IPS-20b (cell line): ENCODE measurements at regions not wholly inside any gene's neighbourhood (a gene's known extent, or its start where the extent isn't known, plus 50 kb on each side); places are given as distances from the start of the nearest gene placed in this dataset.

Experiments
- H3K27ac ChIP-seq: one replicate; pipeline ENCODE4 v1.5.1; 2013; ENCODE audit warnings: low read length
- H3K27me3 ChIP-seq: 2 replicates; pipeline ENCODE4 v1.6.1; 2013; ENCODE audit warnings: mild to moderate bottlenecking, low read length, inconsistent platforms; ENCODE audit not compliant: insufficient read depth
- H3K36me3 ChIP-seq: 2 replicates; pipeline ENCODE4 v1.6.1; 2013; ENCODE audit warnings: low read depth, mild to moderate bottlenecking, inconsistent platforms, low read length, moderate library complexity; ENCODE audit not compliant: insufficient read depth
- H3K4me1 ChIP-seq: 2 replicates; pipeline ENCODE4 v1.6.1; 2013; ENCODE audit warnings: mild to moderate bottlenecking, control low read depth, inconsistent platforms, low read length, moderate library complexity; ENCODE audit not compliant: insufficient read depth
- H3K4me3 ChIP-seq: 2 replicates; pipeline ENCODE4 v1.5.1; 2013; ENCODE audit warnings: mild to moderate bottlenecking, low read length, inconsistent platforms
- H3K9ac ChIP-seq: 2 replicates; pipeline ENCODE4 v1.6.1; 2013; ENCODE audit warnings: low read depth, mild to moderate bottlenecking, inconsistent platforms, low read length, moderate library complexity
- H3K9me3 ChIP-seq: 2 replicates; pipeline ENCODE4 v1.6.1; 2013; ENCODE audit warnings: mild to moderate bottlenecking, low read depth, low read length, inconsistent platforms; ENCODE audit not compliant: insufficient read depth

DNA sequence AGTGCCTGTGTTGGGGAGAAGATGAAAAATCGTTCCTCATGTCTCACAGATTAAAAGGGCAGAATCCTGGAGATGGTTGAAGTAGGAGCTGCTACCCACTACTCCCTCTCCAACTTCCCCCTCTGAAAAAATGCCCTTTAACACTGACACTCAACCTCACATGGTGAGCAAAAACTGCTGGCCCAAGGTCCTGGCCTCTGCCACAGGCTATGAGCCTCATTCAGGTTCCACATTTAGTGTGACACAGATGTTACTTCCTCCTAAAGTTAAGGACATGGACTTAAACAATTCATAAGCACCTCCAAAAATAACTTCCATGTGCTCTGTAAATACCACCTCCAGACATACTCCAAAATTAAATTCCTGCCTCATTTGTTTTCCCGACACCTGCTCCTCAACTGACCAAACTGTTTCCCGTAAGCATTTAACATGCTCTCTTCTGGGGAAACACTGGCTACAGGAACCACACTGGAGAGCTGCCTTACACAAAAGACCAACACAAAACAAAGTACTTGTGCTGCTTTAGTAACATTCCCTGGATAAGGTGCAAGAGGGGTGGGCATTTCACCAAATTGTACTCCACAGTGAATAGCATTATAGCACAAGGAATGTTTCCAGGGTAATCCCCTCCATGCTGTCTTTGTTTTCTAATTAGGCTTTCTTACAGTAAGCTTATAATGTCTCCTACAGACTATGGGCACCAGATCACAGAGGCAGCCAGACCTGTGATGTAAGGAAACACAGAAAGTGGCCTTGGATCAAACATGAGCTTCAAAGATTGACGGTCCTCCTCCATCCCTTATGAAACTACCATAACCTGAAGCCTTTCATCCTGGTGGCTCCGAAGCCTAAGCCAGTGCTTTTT, 57.0 kb downstream of the PHLDA1 start:
- Histone ChIP-seq H3K36me3 (no peaks in the 10 kb centered on the region), H3K9ac (no peak overlapping the region), H3K27ac (no peak overlapping the region), H3K4me3 (no peak overlapping the region), H3K27me3 (no peaks in the 10 kb centered on the region), H3K9me3 (no peaks in the 10 kb centered on the region), H3K4me1 (peaks cover 29% of the 10 kb centered on the region)

DNA sequence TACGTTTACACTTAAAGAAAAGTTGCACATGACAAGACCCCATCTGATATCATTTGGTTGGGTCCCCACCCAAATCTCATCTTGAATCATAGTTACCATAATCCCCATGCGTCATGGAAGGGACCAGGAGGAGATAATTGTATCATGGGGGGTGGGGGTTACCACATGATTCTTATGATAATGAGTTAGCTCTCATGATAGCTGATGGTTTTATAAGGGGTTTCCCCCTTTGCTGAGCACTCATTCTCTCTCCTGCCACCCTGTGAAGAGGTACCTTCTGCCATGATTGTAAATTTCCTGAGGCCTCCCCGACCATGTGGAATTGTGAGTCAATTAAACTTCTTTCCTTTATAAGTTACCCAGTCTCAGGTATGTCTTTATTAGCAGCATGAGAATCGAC, 60.3 kb downstream of the PHLDA1 start:
- Histone ChIP-seq H3K9me3 (no peaks in the 10 kb centered on the region), H3K4me1 (peaks cover 23% of the 10 kb centered on the region), H3K27ac (no peak overlapping the region), H3K9ac (no peak overlapping the region), H3K27me3 (no peaks in the 10 kb centered on the region), H3K36me3 (no peaks in the 10 kb centered on the region), H3K4me3 (no peak overlapping the region)

DNA sequence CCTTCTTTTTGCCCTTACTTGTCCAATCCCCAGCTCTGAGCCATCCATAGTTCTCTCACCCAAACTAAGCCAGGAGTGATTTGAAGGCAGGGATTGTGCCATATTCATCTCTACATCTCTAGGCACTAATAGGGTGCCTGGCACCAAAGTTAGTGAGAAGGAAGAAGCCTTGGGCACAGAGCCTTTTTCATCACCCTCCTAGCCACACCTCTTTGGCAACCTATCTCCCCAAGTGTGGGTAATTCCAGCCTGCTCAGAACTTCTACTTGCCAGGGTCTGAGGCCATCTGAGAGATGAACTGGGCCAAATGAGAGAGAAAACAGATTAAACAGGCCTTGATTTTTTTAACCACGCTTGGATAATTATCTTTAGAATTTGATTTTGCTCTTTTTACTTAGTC, 61.3 kb downstream of the PHLDA1 start:
- Histone ChIP-seq H3K36me3 (no peaks in the 10 kb centered on the region), H3K9ac (no peak overlapping the region), H3K27ac (peak overlapping the region; percentile 10), H3K4me1 (peaks cover 23% of the 10 kb centered on the region), H3K4me3 (peak overlapping the region; percentile 1; the same call in 1 of the 2 replicates), H3K9me3 (no peaks in the 10 kb centered on the region), H3K27me3 (no peaks in the 10 kb centered on the region)

DNA sequence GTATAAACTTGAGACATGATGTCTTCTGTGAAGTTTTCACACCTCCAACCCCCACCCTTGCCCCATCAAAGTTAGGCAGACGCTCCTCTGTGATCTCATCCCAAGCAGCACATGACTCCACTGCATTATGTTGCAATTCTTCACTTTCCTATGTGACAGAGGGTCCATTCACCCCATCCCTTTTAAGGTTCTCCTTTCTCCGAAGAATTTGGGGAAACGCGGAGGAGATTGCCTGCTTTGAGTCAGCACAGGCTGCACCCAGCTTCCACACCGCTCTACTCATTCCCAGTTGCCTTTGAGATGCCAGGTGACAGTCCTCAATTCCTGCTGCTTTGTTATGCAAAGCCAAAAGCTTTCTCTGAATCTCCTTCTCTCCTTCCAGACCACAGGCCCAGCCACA, 61.8 kb downstream of the PHLDA1 start:
- no peak overlapping the region for H3K9ac ChIP-seq
- H3K4me3 ChIP-seq = peak overlapping the region; percentile 1; the same call in 1 of the 2 replicates

DNA sequence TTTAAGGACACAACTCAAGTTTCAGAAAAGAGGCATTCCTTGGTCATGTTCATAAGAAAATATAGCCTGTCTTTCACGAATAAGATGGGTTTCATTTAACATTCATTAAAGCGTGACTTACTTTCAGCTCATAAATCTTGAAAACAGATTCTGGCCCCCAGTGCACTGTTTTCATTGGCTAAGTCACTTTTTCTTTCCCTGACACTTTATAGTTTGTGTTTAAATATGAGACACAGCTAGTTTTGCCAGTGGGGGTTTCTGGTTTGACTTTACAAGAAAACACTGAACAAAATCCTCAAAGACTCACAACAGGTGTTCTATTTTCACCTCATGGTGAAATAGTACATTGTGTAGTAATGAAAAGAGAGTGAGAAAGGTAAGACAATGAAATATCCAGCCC, 65.9 kb downstream of the PHLDA1 start:
- Histone ChIP-seq H3K36me3 (no peaks in the 10 kb centered on the region), H3K4me3 (no peak overlapping the region), H3K9ac (no peak overlapping the region), H3K27me3 (no peaks in the 10 kb centered on the region), H3K9me3 (no peaks in the 10 kb centered on the region), H3K4me1 (peaks cover 19% of the 10 kb centered on the region), H3K27ac (no peak overlapping the region)

More for the DNA sequence above, 61.8 kb downstream of the PHLDA1 start:
- H3K36me3 ChIP-seq = no peaks in the 10 kb centered on the region
- no peak overlapping the region for H3K27ac ChIP-seq
- H3K4me1 ChIP-seq = peaks cover 23% of the 10 kb centered on the region
- H3K9me3 ChIP-seq = no peaks in the 10 kb centered on the region
- H3K27me3 ChIP-seq = no peaks in the 10 kb centered on the region

DNA sequence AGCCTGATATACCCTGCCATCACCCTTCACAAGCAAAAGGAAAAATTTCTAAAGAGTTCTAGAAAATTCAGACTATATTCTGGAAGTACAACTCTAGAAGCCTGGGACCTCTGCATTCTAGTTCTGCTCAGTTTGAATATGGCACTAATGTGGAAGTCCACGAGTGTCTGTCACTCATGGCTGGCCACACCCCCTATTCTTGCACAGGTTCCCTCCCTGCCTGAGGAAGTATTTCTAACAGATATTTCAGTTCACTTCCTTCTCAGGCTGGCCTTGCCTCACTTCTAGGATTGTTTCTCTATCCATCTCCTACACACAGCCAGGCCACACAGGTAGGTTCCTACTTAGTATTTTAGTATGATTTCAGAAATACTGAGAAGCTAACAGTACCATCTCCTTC, 67.4 kb downstream of the PHLDA1 start:
- no peaks in the 10 kb centered on the region for H3K36me3 ChIP-seq
- H3K4me3 ChIP-seq = no peak overlapping the region
- H3K4me1 ChIP-seq = peaks cover 17% of the 10 kb centered on the region
- no peaks in the 10 kb centered on the region for H3K27me3 ChIP-seq
- no peaks in the 10 kb centered on the region for H3K9me3 ChIP-seq
- no peak overlapping the region for H3K27ac ChIP-seq
- no peak overlapping the region for H3K9ac ChIP-seq

DNA sequence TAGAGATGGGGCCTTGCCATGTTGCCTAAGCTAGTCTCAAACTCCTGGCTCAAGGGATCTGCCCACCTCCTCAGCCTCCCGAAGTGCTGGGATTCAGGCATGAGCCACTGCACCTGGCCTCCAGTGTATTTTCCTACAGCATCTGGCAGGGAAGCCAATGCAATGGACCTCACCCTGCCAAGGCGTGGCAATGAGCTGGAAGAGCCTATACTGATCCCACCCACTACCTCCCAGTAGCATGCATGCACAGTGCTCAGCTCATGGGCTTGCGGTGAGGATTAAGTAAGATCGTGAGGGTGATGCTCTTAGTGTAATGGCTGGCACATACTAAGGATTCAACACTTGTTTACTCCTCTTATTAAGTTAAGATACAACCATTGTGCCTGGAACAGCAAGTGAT, 69.7 kb downstream of the PHLDA1 start:
- no peaks in the 10 kb centered on the region for H3K9me3 ChIP-seq
- no peak overlapping the region for H3K9ac ChIP-seq
- no peak overlapping the region for H3K4me3 ChIP-seq
- H3K27ac ChIP-seq = no peak overlapping the region
- no peaks in the 10 kb centered on the region for H3K27me3 ChIP-seq
- no peaks in the 10 kb centered on the region for H3K36me3 ChIP-seq
- H3K4me1 ChIP-seq = peaks cover 24% of the 10 kb centered on the region

DNA sequence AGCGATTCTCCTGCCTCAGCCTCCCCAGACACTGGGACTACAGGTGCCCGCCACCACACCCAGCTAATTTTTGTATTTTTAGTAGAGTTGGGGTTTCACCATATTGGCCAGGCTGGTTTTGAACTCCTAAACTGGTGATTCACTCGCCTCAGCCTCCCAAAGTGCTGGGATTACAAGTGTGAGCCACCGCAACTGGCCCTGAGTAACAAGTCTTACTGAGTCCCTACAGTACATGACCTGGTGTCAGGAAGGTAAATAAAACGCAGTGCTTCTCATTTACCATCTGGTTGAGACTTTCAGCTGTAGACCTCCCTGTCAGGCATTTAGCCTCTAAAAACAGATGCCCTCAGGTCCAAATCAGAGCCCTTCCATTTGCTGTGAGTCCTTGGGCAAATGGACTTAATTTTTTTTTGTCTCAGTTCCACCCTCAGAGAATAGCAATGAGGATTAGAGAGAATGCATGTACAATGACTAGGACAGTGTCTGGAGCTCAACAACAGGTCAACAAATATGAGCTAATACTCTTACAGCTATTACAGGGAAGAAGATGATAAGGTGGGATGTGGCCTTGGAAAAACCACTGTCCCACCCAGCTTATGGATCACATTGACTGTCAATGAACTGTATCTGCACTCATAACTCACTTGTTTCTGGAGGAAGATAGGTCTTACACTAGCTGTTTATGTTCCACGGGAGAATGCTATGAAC, 70.5 kb downstream of the PHLDA1 start:
- Histone ChIP-seq H3K36me3 (no peaks in the 10 kb centered on the region), H3K4me1 (peaks cover 24% of the 10 kb centered on the region), H3K9me3 (no peaks in the 10 kb centered on the region), H3K4me3 (no peak overlapping the region), H3K9ac (no peak overlapping the region), H3K27ac (no peak overlapping the region), H3K27me3 (no peaks in the 10 kb centered on the region)

DNA sequence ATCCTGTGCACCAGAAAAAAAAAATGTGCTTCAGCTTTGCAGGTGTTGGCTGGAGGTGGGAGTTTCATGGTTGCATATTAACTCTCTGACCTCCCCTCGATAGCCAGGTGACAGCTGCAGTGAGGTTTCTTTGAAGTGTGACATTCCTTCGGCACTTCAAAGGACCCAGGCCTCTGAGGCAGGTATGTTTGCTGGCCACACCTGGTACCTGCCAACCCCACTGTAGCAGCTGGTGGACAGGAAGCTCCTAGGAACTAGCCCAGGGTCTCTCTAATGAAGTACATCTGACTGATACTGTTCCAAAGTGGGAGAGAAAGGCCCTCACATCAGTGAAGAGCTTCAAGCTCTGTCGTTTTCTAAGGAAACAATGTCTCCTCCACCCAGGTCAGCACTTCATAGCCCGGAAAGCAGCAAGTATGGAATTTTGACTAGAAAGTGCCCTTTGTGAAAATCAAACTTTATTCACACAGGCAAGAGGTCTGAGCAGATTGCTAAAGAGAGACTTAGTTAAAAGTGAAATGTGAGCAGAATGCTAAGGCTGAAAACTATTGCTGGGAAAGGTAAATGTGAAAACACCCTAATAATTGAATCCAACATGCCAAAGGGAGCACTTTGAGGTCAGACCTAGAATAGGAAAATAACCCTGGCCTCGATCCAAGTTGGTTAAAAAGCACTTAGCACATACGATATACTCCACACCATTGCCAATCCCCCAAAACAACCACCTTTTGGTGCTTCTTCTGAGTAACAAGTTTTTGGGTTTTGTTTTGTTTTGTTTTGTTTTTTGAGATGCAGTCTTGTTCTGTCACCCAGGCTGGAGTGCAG, 71.3 kb downstream of the PHLDA1 start:
- no peaks in the 10 kb centered on the region for H3K27me3 ChIP-seq
- H3K4me3 ChIP-seq = peak overlapping the region; percentile 29; the same call in 1 of the 2 replicates
- no peaks in the 10 kb centered on the region for H3K36me3 ChIP-seq
- H3K9me3 ChIP-seq = no peaks in the 10 kb centered on the region
- no peak overlapping the region for H3K27ac ChIP-seq
- no peak overlapping the region for H3K9ac ChIP-seq
- H3K4me1 ChIP-seq = peaks cover 25% of the 10 kb centered on the region

DNA sequence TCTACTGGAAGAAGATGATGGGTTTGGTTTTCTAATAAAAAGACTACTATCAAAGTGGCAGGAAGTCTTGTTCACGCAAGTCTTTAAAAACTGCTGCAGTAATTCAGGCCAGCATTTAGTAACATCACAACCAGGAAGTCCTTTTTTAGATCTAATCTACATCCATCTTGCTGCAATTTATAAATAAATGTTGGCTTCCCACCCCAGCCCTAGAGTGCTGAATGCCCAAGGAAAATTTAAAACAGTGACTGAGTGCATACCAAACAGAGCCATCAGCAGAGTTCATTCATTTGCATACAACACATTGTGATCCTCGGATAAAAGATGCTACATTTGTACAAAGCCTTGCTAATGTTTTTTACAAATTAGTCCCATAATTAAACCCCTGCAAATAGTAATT, 72.1 kb downstream of the PHLDA1 start:
- Histone ChIP-seq H3K27me3 (no peaks in the 10 kb centered on the region), H3K9me3 (no peaks in the 10 kb centered on the region), H3K4me1 (peaks cover 26% of the 10 kb centered on the region), H3K36me3 (no peaks in the 10 kb centered on the region), H3K4me3 (peak overlapping the region; percentile 29; the same call in 1 of the 2 replicates), H3K9ac (peak overlapping the region; percentile 45), H3K27ac (no peak overlapping the region)

DNA sequence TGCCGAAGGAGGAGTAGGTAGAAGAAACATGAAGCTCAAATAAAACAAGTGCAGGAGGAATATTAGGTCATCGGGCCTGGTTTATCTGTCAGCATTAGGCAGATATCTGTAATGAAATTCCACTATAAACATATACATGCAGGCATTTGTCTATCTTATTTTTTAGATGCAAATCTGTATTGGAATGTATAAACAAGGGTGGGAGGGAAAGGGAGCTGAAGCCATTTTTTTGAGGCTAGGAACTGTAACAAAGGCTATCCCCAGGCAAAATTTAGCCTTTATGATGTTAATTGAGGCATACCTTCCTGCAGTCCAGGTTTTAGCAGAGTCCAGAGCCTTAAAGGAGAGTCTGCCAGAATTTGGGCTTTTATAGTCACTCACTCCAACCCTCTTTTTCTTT, 72.5 kb downstream of the PHLDA1 start:
- Histone ChIP-seq H3K4me1 (peaks cover 29% of the 10 kb centered on the region), H3K9ac (peak overlapping the region; percentile 46), H3K36me3 (no peaks in the 10 kb centered on the region), H3K27ac (peak overlapping the region; percentile 81), H3K27me3 (no peaks in the 10 kb centered on the region), H3K4me3 (peak overlapping the region; percentile 29; the same call in 1 of the 2 replicates), H3K9me3 (no peaks in the 10 kb centered on the region)
